NCI-H226 (cell line): ENCODE measurements at regions not wholly inside any gene's neighbourhood (a gene's known extent, or its start where the extent isn't known, plus 50 kb on each side); places are given as distances from the start of the nearest gene placed in this dataset.
"Not testable (repeated sequence)": the region's sequence is repeated elsewhere in the genome, so short reads cannot be mapped to it uniquely, and the experiment has no call there.

Source experiments
- DNase-seq: peaks from one replicate; pipeline ENCODE4 v3.0.0-alpha.2; 2015

GRCh38 chr2:88930659-88931058, 239.2 kb downstream of the RPIA start:
- DNase-seq = no peak

DNA sequence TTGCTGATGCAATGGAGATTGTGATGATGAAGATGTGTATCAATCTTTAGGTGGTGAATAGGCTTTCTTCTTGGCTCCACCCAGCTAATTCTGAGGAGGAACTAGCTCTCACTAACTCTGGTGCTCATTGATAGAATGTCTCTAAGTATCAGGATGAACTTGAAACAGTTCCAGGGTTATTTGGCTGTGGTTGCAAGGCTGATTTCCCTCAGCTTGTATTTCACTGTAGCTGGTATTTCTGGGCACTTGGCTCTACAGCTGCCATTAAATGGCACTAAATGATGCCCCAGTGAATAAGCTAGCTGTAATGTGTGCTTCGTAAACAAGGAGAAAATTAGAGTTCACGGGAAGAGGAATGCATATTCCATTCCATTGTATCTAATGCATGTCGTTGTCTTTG, 241.2 kb downstream of the RPIA start:
- DNase-seq = no peak

- DNase-seq = no peak
These were observed 241.6 kb downstream of the RPIA start for GRCh38 chr2:88933091-88933490.

DNA sequence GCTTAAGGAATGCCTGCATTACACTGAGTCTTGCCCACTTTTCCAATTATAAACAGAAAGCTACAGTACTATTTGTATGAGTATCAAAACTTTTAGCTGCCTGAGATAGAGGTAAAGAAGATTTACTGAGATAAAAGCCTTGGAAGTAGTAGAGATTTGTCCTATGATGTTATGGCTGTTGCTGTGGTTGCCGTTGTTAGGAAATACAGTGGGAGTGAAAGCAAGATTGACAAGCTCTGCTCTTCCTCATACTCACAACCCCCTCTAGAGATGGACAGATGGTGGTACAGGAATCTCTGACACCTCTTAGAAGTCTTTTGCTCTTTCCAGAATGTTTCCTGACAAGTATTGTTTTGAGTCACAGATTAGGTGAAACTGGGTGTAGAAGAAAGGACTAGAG, 242.5 kb downstream of the RPIA start:
- peak; percentile 26 for DNase-seq

- not testable (repeated sequence) for DNase-seq
These were observed 249.7 kb downstream of the RPIA start for GRCh38 chr2:88941178-88941577.

- DNase-seq = no peak
These were observed 251.3 kb downstream of the RPIA start for GRCh38 chr2:88942798-88943197.

GRCh38 chr2:88949336-88949735, 257.9 kb downstream of the RPIA start:
- DNase-seq = no peak

GRCh38 chr2:88950010-88950409, 258.5 kb downstream of the RPIA start:
- no peak for DNase-seq

- DNase-seq = no peak
These were observed 264.1 kb downstream of the RPIA start for GRCh38 chr2:88955607-88956006.

DNA sequence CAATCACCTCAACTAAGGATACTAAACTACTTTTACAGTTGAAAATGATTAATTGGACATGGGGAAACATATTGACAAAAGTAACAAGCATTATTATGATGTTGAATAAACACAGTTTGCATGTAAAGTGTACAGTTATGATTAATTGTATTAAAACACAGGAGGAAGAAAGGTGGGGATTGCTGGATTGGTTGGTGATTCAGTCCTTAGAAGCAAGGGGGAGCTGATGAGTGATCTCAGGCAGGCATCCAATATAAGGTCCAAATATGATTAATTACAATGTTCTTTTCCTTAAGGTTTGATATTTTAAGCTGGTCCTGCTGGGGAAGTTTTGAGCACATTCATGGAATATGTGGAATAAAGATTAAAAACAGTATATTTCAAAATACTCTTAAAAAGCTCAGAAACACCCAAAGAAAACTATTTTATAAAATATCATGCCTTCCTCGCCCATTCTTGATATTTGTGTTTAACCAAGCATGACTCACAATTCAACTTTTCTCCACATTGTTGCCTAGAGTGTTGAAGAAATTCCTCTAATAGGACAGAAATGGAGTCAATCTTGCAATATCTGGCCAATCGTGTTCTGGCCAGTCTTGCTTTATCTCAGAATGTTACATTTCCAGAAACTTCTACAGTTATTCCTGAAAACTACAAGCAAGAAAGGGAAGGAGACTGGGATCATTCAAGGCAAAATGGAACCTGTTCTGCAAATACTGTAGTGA, 268.2 kb downstream of the RPIA start:
- DNase-seq = no peak

DNA sequence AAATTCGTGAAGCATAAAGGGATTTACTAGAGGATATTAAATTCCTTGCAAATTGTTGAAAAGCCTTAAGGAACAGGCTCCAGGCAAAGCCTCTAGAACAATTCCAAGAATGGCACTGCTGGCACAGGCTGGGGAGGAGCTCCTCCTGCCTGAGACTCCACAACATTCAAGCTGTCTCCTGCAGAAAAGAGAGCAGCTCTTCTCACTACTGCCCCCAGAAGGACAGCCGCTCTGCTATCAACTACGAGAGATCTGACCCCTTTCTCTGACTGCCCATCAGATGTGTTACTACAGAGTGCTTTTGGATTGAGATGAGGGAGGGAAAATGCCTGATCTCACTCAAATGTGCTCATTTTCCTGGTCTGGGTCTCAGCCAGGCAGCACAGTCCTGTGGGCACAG, 269.9 kb downstream of the RPIA start:
- not testable (repeated sequence) for DNase-seq

- no peak for DNase-seq
These were observed 276.4 kb downstream of the RPIA start for GRCh38 chr2:88967844-88968243.

DNA sequence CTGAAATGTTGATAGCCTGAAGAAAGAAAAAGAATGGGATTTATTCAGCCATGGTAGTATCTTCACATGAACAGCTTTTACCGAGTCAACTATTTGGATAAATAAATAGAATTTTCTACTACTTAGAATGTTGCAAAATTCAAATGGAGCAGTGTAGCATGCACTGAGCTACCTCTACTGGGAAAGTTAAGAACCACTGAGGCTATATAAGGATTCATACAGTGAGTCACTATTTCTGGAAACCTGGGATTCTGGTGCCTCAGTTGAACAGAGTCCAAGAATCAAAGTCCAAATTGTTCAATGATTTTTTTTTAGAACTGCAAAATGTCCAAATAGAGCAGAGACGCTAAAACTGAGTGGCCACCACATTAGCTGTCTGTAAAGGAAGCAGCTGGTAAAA, 286.5 kb downstream of the RPIA start:
- DNase-seq = not testable (repeated sequence)

GRCh38 chr2:88978446-88978845, 287.0 kb downstream of the RPIA start:
- DNase-seq = not testable (repeated sequence)

DNA sequence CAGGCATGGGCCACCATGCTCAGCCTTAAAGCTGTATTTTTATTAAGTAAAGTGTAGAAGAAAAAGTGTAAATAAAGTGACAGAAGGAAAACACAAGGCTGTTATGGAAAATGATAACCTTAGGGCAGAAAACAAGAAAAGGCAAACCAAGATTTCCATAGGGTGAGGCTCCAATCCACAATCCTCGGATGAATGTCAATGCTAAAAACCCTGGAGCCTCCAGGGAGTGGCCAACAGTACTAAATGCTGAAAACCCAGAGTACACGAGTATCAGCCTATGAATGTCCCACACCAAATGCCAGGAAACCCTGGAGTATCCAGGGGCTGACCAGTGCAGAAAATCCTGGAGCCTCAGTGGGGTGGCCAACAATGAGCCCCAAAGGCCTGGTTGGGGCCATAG, 292.6 kb downstream of the RPIA start:
- not testable (repeated sequence) for DNase-seq

- DNase-seq = peak; percentile 24
These were observed 295.4 kb downstream of the RPIA start for GRCh38 chr2:88986721-88987330.

- DNase-seq = not testable (repeated sequence)
These were observed 297.1 kb downstream of the RPIA start for GRCh38 chr2:88988617-88989016.

- not testable (repeated sequence) for DNase-seq
These were observed 301.3 kb downstream of the RPIA start for GRCh38 chr2:88992819-88993218.

- not testable (repeated sequence) for DNase-seq
These were observed 303.4 kb downstream of the RPIA start for GRCh38 chr2:88994856-88995255.

- not testable (repeated sequence) for DNase-seq
These were observed 305.1 kb downstream of the RPIA start for GRCh38 chr2:88996588-88996987.

DNA sequence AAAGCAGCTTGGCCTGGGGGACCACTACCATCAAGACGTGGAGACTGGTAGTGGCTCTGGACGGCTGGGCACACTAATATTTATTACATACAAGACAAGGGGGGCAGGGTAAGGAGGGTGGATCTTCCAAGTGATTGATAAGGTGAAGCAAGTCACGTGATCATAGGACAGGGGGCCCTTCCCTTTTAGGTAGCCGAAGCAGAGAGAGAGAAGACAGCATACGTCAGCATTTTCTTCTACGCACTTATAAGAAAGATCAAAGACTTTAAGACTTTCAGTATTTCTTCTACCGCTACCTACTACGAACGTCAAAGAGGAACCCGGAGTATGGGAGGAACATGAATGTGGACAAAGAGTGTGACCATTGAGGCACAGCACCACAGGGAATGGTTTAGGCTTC, 307.9 kb downstream of the RPIA start:
- no peak for DNase-seq

DNA sequence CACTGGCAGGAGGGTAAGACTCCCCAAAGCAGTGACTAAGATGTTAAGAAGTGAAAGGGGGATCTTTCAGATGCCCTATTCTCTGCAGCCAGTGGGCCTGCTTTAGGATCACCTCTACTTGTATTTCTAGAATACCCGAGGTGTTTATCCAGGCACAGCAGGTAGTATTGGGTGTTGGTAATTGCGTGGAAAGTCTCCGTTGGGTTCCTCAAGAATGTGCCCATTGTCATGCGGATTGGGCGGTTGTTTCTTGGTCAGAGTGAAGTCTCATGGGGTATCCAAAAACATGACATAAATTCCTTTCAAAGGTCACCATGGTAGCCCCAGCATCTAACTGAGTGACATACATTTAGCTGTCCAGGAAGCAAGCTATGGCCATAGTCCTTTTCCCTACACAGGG, 308.8 kb downstream of the RPIA start:
- DNase-seq = no peak

DNA sequence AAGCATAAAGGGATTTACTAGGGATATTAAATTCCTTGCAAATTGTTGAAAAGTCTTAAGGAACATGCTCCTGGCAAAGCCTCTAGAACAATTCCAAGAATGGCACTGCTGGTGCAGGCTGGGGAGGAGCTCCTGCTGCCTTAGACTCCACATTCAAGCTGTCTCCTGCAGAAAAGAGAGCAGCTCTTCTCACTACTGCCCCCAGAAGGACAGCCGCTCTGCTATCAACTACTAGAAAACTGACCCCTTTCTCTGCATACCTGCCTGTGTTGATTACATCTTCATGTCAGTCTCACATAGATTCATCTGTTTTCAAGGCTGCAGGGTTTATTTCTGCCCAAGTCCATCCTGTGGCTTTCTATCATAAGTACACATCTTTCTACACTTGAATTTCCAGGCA, 312.8 kb downstream of the RPIA start:
- DNase-seq = not testable (repeated sequence)

- DNase-seq = not testable (repeated sequence)
These were observed 329.1 kb downstream of the RPIA start for GRCh38 chr2:89020566-89020965.

DNA sequence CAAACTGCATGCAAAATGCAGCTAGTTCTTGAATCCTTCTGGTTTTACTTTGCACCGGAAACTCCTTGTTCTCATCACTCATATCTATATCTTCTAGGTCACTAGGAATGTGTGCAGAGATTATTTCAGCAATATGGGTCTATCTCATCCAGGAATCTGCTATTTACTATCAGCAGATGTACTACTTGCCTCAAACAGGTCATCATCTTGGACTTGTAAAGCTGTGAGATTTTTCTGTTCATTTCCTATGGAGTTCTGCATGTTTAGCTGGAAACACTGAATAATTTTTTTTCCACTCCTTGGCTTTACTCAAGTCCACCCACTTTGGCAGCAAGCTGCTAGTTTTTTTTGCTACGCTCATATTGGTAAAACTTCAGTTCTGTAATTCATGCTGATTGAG, 334.8 kb downstream of the RPIA start:
- DNase-seq = not testable (repeated sequence)
